Panc1 (cell line): ENCODE measurements at regions not wholly inside any gene's neighbourhood (a gene's known extent, or its start where the extent isn't known, plus 50 kb on each side); places are given as distances from the start of the nearest gene placed in this dataset.

ENCODE experiments used
- ATAC-seq: fragments of 200-7000 bp; cut with Tn5 transposase; 2 replicates; pipeline ENCODE4 v1.9.1; 2020; ENCODE audit warnings: mild to moderate bottlenecking, moderate library complexity
- BruUV-seq: library from RNA; stranded (reverse); fragments of 400-500 nt; replicated peaks from 2 replicates; lab custom pipeline; 2021; lab: Mats Ljungman, UMichigan
- CTCF ChIA-PET: fragments of 300-600 bp; sonication (Branson Sonifier 250); formaldehyde crosslinking; loops from one replicate; lab custom pipeline; 2022; ENCODE audit warnings: antibody characterized with exemption; lab: Charles Lee
- POLR2A ChIA-PET: fragments of 300-600 bp; sonication (Branson Sonifier 250); formaldehyde crosslinking; loops from one replicate; lab custom pipeline; 2022; ENCODE audit warnings: antibody characterized with exemption; lab: Charles Lee
- DNase-seq: peaks from one replicate; pipeline ENCODE4 v3.0.0-alpha.2; 2010; ENCODE audit warnings: low read depth, low spot score
- H3K27ac ChIP-seq: 2 replicates; pipeline ENCODE4 v1.5.1; 2011; ENCODE audit warnings: mild to moderate bottlenecking, low read length, inconsistent platforms
- H3K27me3 ChIP-seq: fragments of 200-500 bp; sonication (Bioruptor generic); 2 replicates; pipeline ENCODE4 v1.6.0; 2014; ENCODE audit warnings: low read length, inconsistent platforms; ENCODE audit not compliant: control insufficient read depth, insufficient read depth
- H3K36me3 ChIP-seq: fragments of 200-500 bp; sonication (Bioruptor generic); 2 replicates; pipeline ENCODE4 v1.5.1; 2014; ENCODE audit warnings: inconsistent platforms, mild to moderate bottlenecking, low read length, moderate library complexity; ENCODE audit not compliant: control insufficient read depth, insufficient read depth
- H3K4me1 ChIP-seq: 2 replicates; pipeline ENCODE4 v1.5.1; 2011; ENCODE audit warnings: inconsistent platforms, mild to moderate bottlenecking, low read length, moderate library complexity; ENCODE audit not compliant: control insufficient read depth, insufficient read depth
- H3K4me3 ChIP-seq, 2 experiments: 2 replicates each; pipeline ENCODE4 v1.5.1; 2011 to 2012; ENCODE audit warnings: low read depth in 2 of 2, low read length in 2 of 2, mild to moderate bottlenecking in 2 of 2, inconsistent platforms in 1 of 2, moderate library complexity in 1 of 2
- H3K9me3 ChIP-seq: fragments of 200-500 bp; sonication (Bioruptor generic); 2 replicates; pipeline ENCODE4 v1.5.1; 2014; ENCODE audit warnings: low read depth, mild to moderate bottlenecking, inconsistent platforms, low read length, moderate library complexity; ENCODE audit not compliant: control insufficient read depth, insufficient read depth
- CTCF ChIP-seq: fragments of 450-650 bp; IDR thresholded peaks from 2 replicates; pipeline ENCODE4 v1.5.1; 2017; ENCODE audit warnings: mild to moderate bottlenecking
- POLR2AphosphoS5 ChIP-seq: IDR thresholded peaks from 2 replicates; pipeline ENCODE4 v1.6.1; 2012; ENCODE audit warnings: mild to moderate bottlenecking, low read depth, low read length, moderate library complexity
- REST ChIP-seq, 2 experiments: IDR thresholded peaks; 2 replicates each; pipeline ENCODE4 v1.6.1; 2011 to 2012; ENCODE audit warnings: low read depth in 2 of 2, control low read depth in 1 of 2, low read length in 1 of 2, mild to moderate bottlenecking in 1 of 2, moderate library complexity in 1 of 2; ENCODE audit not compliant: insufficient read depth in 1 of 2
- SIN3A ChIP-seq: IDR thresholded peaks from 2 replicates; pipeline ENCODE4 v1.6.1; 2012; ENCODE audit warnings: low read depth, mild to moderate bottlenecking, low read length, moderate library complexity, borderline replicate concordance; ENCODE audit not compliant: insufficient read depth
- TCF7L2 ChIP-seq: IDR thresholded peaks from 2 replicates; pipeline ENCODE4 v1.6.1; 2011; ENCODE audit warnings: mild to moderate bottlenecking, low read depth, low read length, inconsistent platforms
- in situ Hi-C: cut with HindIII; loops from 2 replicates; pipeline ENCODE4 v1.10.0; 2016; ENCODE audit warnings: low sequenced_read_pairs, low pct_unique_long_range_greater_than_20kb
- intact Hi-C: fragments of 100-400 bp; cut with micrococcal nuclease; formaldehyde crosslinking; loops from one replicate; pipeline ENCODE4 v1.10.0; 2022; ENCODE audit not compliant: unreplicated experiment

- no peak for ATAC-seq
- Histone ChIP-seq H3K27ac (no peak overlapping the region), H3K9me3 (no peaks in the 10 kb centered on the region), H3K36me3 (no peaks in the 10 kb centered on the region), H3K4me1 (no peaks in the 10 kb centered on the region), H3K4me3 (no peak overlapping the region), H3K27me3 (no peaks in the 10 kb centered on the region)
- ChIA-PET CTCF (no interaction called here), POLR2A (no interaction called here)
- DNase-seq, result no peak
- in situ Hi-C loops, result no loop called here
- no TSS peak for BruUV-seq
- TF ChIP-seq CTCF (no peak), REST (IDR thresholded peaks at IDR 0.05; ENCODE audit: insufficient read depth in 1 of 2, low read depth in 2 of 2, low read length in 1 of 2) (no peak), POLR2AphosphoS5 (no peak), TCF7L2 (no peak), SIN3A (no peak)
- intact Hi-C loops, result no loop called here
These were observed 1157.4 kb upstream of the AUTS2 start for GRCh38 chr7:68440866-68441265.

- Histone ChIP-seq H3K4me1 (no peaks in the 10 kb centered on the region), H3K27ac (no peak overlapping the region), H3K36me3 (no peaks in the 10 kb centered on the region), H3K27me3 (no peaks in the 10 kb centered on the region), H3K4me3 (no peak overlapping the region), H3K9me3 (no peaks in the 10 kb centered on the region)
- TF ChIP-seq SIN3A (no peak), POLR2AphosphoS5 (no peak), CTCF (no peak), TCF7L2 (no peak), REST (IDR thresholded peaks at IDR 0.05; ENCODE audit: insufficient read depth in 1 of 2, low read depth in 2 of 2, low read length in 1 of 2) (no peak)
- intact Hi-C loops (no loop called here), in situ Hi-C loops (no loop called here)
- BruUV-seq, result no TSS peak
- no peak for ATAC-seq
- DNase-seq, result no peak
- CTCF ChIA-PET, result no interaction called here
- POLR2A ChIA-PET, result no interaction called here
These were observed 1156.6 kb upstream of the AUTS2 start for GRCh38 chr7:68441645-68442044.
